ENCODE measurements at regions not wholly inside any gene's neighbourhood (a gene's known extent, or its start where the extent isn't known, plus 50 kb on each side); places are given as distances from the start of the nearest gene placed in this dataset.

DNA sequence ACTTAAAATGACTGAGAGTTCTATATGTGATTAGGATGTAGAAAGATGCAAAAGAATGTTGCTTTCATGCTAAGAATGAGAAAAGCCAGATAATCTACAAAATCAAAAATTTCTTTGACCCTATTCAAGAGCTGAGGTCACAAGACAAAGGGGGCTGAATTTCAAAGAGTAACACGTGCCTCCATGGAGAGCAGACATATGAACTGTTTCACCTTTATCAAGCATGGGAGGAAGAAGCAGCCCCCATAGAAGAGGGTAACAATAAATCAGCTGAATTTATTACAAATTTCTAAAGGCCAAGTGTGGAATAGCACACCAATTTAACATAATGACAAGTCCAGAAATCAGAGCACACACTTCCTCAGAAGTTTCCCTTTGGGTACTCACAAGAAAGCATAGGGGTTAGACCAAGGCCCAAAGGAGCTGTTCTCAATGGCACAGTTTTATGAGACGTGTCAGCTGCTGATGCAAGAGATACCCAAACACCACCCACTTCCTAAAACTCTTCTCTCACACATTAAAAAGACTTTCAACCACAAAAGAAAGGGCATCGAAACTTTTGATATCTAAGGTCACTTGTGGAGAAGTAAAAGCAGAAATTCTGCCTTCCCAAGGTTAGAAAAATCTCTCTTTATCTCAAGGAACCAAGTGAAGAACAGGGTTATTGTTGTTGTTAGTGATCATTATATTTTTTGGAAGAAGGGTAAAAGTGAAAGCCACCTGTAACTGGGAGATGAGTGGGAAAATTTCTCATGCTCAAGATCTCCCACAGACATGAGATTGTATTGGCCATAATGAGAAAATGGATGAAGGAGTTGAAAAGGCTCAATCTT lies 950.1 kb downstream of the TRIB2 start:
- TF ChIP-seq, protein P1, sequence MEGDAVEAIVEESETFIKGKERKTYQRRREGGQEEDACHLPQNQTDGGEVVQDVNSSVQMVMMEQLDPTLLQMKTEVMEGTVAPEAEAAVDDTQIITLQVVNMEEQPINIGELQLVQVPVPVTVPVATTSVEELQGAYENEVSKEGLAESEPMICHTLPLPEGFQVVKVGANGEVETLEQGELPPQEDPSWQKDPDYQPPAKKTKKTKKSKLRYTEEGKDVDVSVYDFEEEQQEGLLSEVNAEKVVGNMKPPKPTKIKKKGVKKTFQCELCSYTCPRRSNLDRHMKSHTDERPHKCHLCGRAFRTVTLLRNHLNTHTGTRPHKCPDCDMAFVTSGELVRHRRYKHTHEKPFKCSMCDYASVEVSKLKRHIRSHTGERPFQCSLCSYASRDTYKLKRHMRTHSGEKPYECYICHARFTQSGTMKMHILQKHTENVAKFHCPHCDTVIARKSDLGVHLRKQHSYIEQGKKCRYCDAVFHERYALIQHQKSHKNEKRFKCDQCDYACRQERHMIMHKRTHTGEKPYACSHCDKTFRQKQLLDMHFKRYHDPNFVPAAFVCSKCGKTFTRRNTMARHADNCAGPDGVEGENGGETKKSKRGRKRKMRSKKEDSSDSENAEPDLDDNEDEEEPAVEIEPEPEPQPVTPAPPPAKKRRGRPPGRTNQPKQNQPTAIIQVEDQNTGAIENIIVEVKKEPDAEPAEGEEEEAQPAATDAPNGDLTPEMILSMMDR (IDR thresholded peaks at IDR 0.05), result no peak
- TF ChIP-seq POLR2A (IDR thresholded peaks at IDR 0.05; ENCODE audit: low read depth), result no peak
